HCEC 1CT (cell line): ENCODE measurements at regions not wholly inside any gene's neighbourhood (a gene's known extent, or its start where the extent isn't known, plus 50 kb on each side); places are given as distances from the start of the nearest gene placed in this dataset.
A peak's percentile ranks its signal among the peaks of the same experiment; 100 is the strongest.
"Not testable (repeated sequence)": the region's sequence is repeated elsewhere in the genome, so short reads cannot be mapped to it uniquely, and the experiment has no call there.

Experiments used
- DNase-seq: peaks from one replicate; pipeline ENCODE4 v3.0.0-alpha.2; 2017

GRCh38 chr3:144770281-144770680 lies 798.7 kb downstream of the DIPK2A start:
- no peak for DNase-seq

GRCh38 chr3:144770915-144771351 lies 799.3 kb downstream of the DIPK2A start:
- DNase-seq = peak; percentile 54

- DNase-seq = peak; percentile 1
These were observed 799.8 kb downstream of the DIPK2A start for GRCh38 chr3:144771381-144771870.

GRCh38 chr3:144772372-144772771 lies 800.7 kb downstream of the DIPK2A start:
- DNase-seq = no peak

DNA sequence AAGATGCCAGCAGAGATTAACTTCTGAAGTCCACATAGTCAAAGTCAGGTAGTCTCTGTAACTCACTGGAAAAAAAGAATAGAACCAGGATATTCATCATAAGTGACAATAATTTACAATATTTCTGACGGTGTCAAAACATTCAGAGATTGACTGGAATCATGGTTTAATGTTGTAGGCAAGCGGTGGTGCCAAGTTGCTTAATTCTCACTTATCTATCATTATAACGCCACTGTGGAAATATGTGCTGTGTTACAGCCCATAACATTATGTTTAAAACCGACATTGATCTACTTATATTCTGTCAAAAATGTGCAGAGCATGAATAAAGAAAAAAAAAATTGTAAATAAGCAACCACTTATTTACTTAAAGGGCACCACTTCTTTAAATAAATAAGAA lies 801.7 kb downstream of the DIPK2A start:
- no peak for DNase-seq

GRCh38 chr3:144774897-144775296 lies 803.3 kb downstream of the DIPK2A start:
- DNase-seq = no peak

- DNase-seq = no peak
These were observed 803.9 kb downstream of the DIPK2A start for GRCh38 chr3:144775551-144775950.

GRCh38 chr3:144777906-144778305 lies 806.3 kb downstream of the DIPK2A start:
- DNase-seq = no peak

GRCh38 chr3:144791034-144791433 lies 819.4 kb downstream of the DIPK2A start:
- no peak for DNase-seq

DNA sequence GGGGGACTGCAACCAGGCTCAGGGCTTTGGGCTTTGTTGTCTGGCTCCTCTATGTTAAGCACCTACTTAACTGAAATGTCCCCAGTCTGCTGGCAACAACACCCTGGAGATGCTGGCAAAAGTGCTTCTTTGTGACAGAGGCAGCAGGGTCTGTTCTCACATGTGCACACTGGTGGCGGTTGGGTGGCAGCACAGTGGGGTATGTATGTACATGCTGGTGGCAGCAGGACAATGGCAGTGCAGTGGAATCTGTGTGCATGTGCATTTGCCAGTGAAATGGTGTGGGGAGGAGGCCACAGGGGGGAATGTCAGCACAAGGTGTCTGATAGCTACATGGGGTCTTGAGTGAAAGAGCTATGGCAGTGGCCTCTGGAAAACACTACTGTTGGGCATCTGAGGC lies 830.3 kb downstream of the DIPK2A start:
- DNase-seq = no peak

GRCh38 chr3:144809380-144809779 lies 837.8 kb downstream of the DIPK2A start:
- DNase-seq = no peak

GRCh38 chr3:144810160-144810559 lies 838.5 kb downstream of the DIPK2A start:
- no peak for DNase-seq

GRCh38 chr3:144815655-144816054 lies 844.0 kb downstream of the DIPK2A start:
- DNase-seq = no peak

GRCh38 chr3:144816323-144816722 lies 844.7 kb downstream of the DIPK2A start:
- peak; percentile 54 for DNase-seq

GRCh38 chr3:144818973-144819372 lies 847.4 kb downstream of the DIPK2A start:
- no peak for DNase-seq

DNA sequence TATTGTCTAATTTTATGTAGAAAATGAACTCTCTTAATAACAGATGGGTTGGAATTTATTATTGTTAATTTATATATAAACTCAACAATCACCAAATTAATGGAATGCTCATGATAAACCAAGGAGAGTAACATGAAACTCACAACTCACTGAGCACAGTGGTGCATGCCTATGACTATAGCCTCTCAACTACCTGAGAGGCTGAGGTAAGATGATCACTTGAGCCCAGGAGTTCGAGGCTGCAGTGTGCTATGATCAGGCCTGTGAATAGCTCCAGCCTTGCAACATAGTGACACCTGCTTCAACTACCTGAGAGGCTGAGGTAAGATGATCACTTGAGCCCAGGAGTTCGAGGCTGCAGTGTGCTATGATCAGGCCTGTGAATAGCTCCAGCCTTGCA lies 848.6 kb downstream of the DIPK2A start:
- not testable (repeated sequence) for DNase-seq

GRCh38 chr3:144820726-144821125 lies 849.1 kb downstream of the DIPK2A start:
- no peak for DNase-seq

- DNase-seq = peak; percentile 70
These were observed 850.0 kb downstream of the DIPK2A start for GRCh38 chr3:144821583-144821982.

DNA sequence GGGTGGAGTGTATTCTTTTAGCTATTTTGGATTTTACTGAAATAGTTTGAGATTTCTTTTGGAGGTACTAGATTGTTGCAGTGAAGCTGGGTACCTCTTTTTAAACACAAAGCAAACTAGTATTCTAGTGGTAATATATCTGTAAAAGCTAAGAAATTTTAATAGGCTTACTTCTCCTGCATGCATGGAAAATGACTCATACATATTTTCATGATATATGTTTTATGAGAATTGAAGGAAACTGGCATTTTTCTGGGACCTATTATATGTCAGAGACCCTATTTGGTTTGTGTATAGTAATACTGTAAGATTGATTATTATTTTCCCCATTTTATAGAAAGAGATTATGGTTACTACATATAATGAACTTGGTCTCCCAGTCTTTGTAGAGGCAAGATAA lies 851.0 kb downstream of the DIPK2A start:
- DNase-seq = peak; percentile 46

GRCh38 chr3:144831955-144832716 lies 860.5 kb downstream of the DIPK2A start:
- DNase-seq = no peak

- DNase-seq = no peak
These were observed 868.4 kb downstream of the DIPK2A start for GRCh38 chr3:144839991-144840390.

- DNase-seq = no peak
These were observed 869.2 kb downstream of the DIPK2A start for GRCh38 chr3:144840866-144841265.

- no peak for DNase-seq
These were observed 871.5 kb downstream of the DIPK2A start for GRCh38 chr3:144843099-144843498.

DNA sequence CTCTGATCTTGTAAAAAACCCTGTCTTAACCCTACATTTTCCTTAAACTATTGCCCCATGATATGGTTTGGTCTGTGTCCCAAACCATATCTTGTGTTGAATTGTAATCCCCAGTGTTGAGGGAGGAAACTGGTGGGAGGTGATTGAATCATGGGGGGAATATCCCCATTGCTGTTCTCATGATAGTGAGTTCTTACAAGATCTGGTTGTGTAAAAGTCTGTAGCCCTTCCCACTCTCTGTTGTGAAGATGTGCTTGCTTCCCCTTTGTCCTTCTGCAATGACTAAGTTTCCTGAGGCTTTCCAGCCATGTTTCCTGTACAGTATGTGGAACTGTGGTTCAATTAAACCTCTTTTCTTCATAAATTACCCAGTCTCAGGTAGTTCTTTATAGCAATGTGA lies 881.4 kb downstream of the DIPK2A start:
- DNase-seq = no peak

DNA sequence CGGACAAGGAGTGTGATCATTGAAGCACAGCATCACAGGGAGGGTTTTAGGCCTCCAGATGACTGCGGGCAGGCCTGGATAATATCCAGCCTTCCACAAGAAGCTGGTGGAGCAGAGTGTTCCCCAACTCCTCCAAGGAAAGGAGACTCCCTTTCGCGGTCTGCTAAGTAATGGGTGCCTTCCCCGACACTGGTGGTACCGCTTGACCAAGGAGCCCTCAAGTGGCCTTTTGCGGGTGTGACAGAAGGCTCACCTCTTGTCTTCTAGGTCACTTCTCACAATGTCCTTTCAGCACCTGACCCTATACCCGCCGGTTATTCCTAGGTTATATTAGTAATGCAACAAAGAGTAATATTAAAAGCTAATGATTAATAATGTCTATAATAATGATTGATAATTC lies 882.4 kb downstream of the DIPK2A start:
- DNase-seq = not testable (repeated sequence)
